ENCODE measurements at regions not wholly inside any gene's neighbourhood (a gene's known extent, or its start where the extent isn't known, plus 50 kb on each side); places are given as distances from the start of the nearest gene placed in this dataset.

DNA sequence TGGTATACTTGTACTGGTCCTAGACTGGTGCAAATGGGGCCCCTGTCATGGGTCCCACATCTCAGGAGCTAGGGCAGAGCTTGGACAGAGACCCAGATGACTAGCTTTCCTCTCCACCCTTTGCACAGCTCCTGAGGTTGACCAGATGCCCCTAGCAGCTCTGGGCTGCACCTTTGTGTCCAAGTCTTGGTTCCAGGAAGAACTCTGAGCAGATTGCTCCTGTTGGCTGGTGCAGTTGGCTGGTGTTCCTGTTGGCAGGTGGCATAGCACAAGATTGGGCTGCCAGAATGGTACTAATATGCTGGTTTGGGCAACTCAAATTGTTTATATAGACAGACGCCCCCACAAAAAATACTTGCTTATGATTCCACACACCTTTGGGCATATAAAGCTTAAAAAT lies 89.4 kb upstream of the EZR start:
- H3K4me1 Mint-ChIP-seq (ENCODE audit: unreplicated experiment), result peaks cover 22% of the 10 kb centered on the region
- H3K36me3 Mint-ChIP-seq (ENCODE audit: low read depth, unreplicated experiment), result peaks cover 8% of the 10 kb centered on the region
- peaks cover 13% of the 10 kb centered on the region for H3K27me3 Mint-ChIP-seq (ENCODE audit: unreplicated experiment)
- H3K4me3 Mint-ChIP-seq (ENCODE audit: unreplicated experiment), result no peak overlapping the region
- DNase-seq (ENCODE audit: low spot score), result no peak
- TF ChIP-seq, protein P1, sequence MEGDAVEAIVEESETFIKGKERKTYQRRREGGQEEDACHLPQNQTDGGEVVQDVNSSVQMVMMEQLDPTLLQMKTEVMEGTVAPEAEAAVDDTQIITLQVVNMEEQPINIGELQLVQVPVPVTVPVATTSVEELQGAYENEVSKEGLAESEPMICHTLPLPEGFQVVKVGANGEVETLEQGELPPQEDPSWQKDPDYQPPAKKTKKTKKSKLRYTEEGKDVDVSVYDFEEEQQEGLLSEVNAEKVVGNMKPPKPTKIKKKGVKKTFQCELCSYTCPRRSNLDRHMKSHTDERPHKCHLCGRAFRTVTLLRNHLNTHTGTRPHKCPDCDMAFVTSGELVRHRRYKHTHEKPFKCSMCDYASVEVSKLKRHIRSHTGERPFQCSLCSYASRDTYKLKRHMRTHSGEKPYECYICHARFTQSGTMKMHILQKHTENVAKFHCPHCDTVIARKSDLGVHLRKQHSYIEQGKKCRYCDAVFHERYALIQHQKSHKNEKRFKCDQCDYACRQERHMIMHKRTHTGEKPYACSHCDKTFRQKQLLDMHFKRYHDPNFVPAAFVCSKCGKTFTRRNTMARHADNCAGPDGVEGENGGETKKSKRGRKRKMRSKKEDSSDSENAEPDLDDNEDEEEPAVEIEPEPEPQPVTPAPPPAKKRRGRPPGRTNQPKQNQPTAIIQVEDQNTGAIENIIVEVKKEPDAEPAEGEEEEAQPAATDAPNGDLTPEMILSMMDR (IDR thresholded peaks at IDR 0.05; ENCODE audit: unreplicated experiment), result no peak
- no peak overlapping the region for H3K27ac Mint-ChIP-seq (ENCODE audit: unreplicated experiment)
- peaks cover 14% of the 10 kb centered on the region for H3K9me3 Mint-ChIP-seq (ENCODE audit: unreplicated experiment)

DNA sequence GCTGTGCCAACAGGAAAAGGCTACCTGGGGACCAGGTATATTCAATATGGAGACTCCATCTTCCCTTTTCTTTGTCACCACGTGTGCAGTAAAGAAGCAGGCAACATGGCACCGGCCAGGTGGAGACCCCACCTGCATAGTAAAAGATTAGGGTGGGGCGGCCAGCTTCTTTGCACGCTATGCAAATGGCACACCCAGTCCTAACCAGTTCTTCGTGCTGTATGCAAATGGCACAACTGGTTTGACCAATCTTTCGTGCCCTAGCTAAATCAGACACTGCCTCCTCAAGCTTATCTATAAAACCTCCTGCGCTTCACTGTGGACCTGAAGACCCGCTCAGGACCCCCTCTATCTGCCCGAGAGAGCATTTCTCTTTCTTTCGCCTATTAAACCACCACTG lies 88.8 kb upstream of the EZR start:
- H3K36me3 Mint-ChIP-seq (ENCODE audit: low read depth, unreplicated experiment), result peaks cover 8% of the 10 kb centered on the region
- DNase-seq (ENCODE audit: low spot score), result no peak
- H3K9me3 Mint-ChIP-seq (ENCODE audit: unreplicated experiment), result peaks cover 14% of the 10 kb centered on the region
- no peak overlapping the region for H3K27ac Mint-ChIP-seq (ENCODE audit: unreplicated experiment)
- TF ChIP-seq, protein P1 (IDR thresholded peaks at IDR 0.05; ENCODE audit: unreplicated experiment), result no peak
- H3K27me3 Mint-ChIP-seq (ENCODE audit: unreplicated experiment), result peaks cover 9% of the 10 kb centered on the region
- peaks cover 22% of the 10 kb centered on the region for H3K4me1 Mint-ChIP-seq (ENCODE audit: unreplicated experiment)
- H3K4me3 Mint-ChIP-seq (ENCODE audit: unreplicated experiment), result no peak overlapping the region

DNA sequence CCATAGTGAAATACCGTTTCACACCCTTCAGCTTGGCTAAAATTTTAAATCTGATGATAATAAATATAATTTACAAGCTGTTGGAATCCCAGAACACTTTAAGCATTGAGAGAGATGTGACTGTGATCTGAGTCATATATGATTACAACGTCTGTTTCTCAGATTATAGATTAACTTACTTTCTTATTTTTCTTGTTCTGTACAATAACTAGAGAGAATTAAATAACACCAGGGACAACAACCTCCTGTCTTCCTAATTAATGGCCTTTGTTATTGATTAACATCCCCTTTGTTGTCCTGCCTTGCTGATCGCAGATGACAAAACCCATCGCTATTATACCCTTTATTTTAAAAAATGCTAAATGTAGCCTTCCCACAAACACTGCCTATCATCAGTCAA lies 87.8 kb upstream of the EZR start:
- Mint-ChIP-seq H3K27ac (ENCODE audit: unreplicated experiment) (no peak overlapping the region), H3K9me3 (ENCODE audit: unreplicated experiment) (peaks cover 14% of the 10 kb centered on the region)
- TF ChIP-seq, protein P1 (IDR thresholded peaks at IDR 0.05; ENCODE audit: unreplicated experiment), result no peak

DNA sequence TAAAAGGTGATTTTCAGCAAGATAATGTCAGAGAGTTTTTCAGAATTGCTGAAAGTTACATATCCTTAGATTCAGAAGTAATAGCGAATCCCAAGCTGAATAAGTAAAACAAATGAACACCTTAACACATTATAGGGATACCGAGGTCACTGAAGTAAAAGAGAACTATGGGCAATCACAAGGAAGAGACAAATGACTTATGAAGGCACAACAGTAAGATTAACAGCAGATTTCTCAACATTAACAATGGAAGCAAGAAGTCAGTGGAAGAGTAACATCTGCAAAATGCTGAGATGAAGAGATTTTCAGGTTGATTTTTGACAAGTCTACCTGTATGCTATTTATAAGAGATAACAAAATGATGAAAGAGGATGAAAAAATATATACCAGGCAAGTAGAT lies 86.1 kb upstream of the EZR start:
- no peak overlapping the region for H3K27ac Mint-ChIP-seq (ENCODE audit: unreplicated experiment)
- H3K4me3 Mint-ChIP-seq (ENCODE audit: unreplicated experiment), result no peak overlapping the region
- DNase-seq (ENCODE audit: low spot score), result no peak
- peaks cover 5% of the 10 kb centered on the region for H3K36me3 Mint-ChIP-seq (ENCODE audit: low read depth, unreplicated experiment)
- H3K9me3 Mint-ChIP-seq (ENCODE audit: unreplicated experiment), result peaks cover 14% of the 10 kb centered on the region
- TF ChIP-seq, protein P1 (IDR thresholded peaks at IDR 0.05; ENCODE audit: unreplicated experiment), result no peak
- H3K27me3 Mint-ChIP-seq (ENCODE audit: unreplicated experiment), result peaks cover 3% of the 10 kb centered on the region
- H3K4me1 Mint-ChIP-seq (ENCODE audit: unreplicated experiment), result peaks cover 4% of the 10 kb centered on the region

More for the DNA sequence above, 87.8 kb upstream of the EZR start:
- H3K4me3 Mint-ChIP-seq (ENCODE audit: unreplicated experiment), result no peak overlapping the region
- no peak for DNase-seq (ENCODE audit: low spot score)
- H3K36me3 Mint-ChIP-seq (ENCODE audit: low read depth, unreplicated experiment), result peaks cover 5% of the 10 kb centered on the region
- H3K4me1 Mint-ChIP-seq (ENCODE audit: unreplicated experiment), result peaks cover 18% of the 10 kb centered on the region
- peaks cover 7% of the 10 kb centered on the region for H3K27me3 Mint-ChIP-seq (ENCODE audit: unreplicated experiment)

DNA sequence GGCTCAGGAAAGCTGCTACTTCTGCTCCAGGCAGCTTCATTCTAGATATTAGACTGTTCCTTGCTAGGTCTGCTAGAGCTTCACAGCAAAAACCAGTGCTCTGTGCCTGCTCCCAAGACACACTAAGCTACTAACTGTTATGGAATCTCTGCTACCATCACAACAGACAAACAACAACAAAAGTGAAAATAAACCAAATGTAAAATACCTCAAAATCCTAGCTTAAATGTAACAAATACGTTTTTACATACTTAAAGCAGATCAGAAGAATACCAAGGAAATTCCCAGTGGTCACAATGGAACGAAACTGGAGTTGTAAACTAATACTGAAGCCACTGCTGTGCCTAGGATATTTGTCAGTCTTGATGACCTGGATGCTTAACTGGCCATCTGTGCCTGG lies 84.6 kb upstream of the EZR start:
- Mint-ChIP-seq H3K27me3 (ENCODE audit: unreplicated experiment) (peaks cover 5% of the 10 kb centered on the region), H3K4me3 (ENCODE audit: unreplicated experiment) (no peak overlapping the region), H3K4me1 (ENCODE audit: unreplicated experiment) (no peaks in the 10 kb centered on the region), H3K9me3 (ENCODE audit: unreplicated experiment) (peaks cover 14% of the 10 kb centered on the region), H3K27ac (ENCODE audit: unreplicated experiment) (no peak overlapping the region), H3K36me3 (ENCODE audit: low read depth, unreplicated experiment) (peaks cover 5% of the 10 kb centered on the region)
- TF ChIP-seq, protein P1 (IDR thresholded peaks at IDR 0.05; ENCODE audit: unreplicated experiment), result no peak
- DNase-seq (ENCODE audit: low spot score), result no peak
